ENCODE measurements at regions not wholly inside any gene's neighbourhood (a gene's known extent, or its start where the extent isn't known, plus 50 kb on each side); places are given as distances from the start of the nearest gene placed in this dataset.

- TF ChIP-seq CTCF (conservative IDR thresholded peaks at IDR 0.05; ENCODE audit: low read length), result no peak
- TF ChIP-seq EZH2phosphoT487 (IDR thresholded peaks at IDR 0.05; ENCODE audit: borderline replicate concordance, low read depth, low read length), result no peak
These were observed 123.8 kb downstream of the ZNF280B start for GRCh38 chr22:22384668-22385244.
